OCI-LY7 (cell line): ENCODE measurements at regions not wholly inside any gene's neighbourhood (a gene's known extent, or its start where the extent isn't known, plus 50 kb on each side); places are given as distances from the start of the nearest gene placed in this dataset.

Experiments
- EZH2phosphoT487 ChIP-seq: fragments of 200-600 bp; sonication (generic); IDR thresholded peaks from 2 replicates; pipeline ENCODE4 v1.6.1; 2018; ENCODE audit warnings: low read depth, borderline replicate concordance, mild to moderate bottlenecking, mixed run types, antibody characterized with exemption, low read length, moderate library complexity, mixed read lengths
- TF ChIP-seq, protein P1 (sequence below): fragments of 200-600 bp; sonication (generic); conservative IDR thresholded peaks from 2 replicates; pipeline ENCODE4 v1.5.1; 2014; ENCODE audit warnings: mild to moderate bottlenecking, antibody characterized with exemption, low read length, moderate library complexity, mixed read lengths

DNA sequence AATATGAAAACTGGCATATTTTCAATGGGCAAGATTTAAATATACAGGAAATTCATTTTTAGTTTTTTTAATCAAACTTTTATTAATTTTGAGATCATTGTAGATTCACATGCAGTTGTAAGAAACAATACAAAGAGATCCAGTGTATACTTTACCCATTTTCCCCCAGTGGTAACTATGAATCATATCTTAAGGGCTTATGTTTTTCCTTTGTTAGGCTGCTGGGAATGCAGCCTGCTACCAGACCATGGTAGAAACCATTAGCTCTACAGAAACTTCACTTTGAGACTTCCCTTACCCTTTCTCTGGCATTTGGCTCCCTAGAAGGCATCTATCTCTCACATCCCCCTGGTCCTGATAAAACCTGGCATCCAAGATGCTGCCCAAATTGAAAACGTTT is 147.6 kb upstream of the EOLA2 start:
- TF ChIP-seq, protein P1, sequence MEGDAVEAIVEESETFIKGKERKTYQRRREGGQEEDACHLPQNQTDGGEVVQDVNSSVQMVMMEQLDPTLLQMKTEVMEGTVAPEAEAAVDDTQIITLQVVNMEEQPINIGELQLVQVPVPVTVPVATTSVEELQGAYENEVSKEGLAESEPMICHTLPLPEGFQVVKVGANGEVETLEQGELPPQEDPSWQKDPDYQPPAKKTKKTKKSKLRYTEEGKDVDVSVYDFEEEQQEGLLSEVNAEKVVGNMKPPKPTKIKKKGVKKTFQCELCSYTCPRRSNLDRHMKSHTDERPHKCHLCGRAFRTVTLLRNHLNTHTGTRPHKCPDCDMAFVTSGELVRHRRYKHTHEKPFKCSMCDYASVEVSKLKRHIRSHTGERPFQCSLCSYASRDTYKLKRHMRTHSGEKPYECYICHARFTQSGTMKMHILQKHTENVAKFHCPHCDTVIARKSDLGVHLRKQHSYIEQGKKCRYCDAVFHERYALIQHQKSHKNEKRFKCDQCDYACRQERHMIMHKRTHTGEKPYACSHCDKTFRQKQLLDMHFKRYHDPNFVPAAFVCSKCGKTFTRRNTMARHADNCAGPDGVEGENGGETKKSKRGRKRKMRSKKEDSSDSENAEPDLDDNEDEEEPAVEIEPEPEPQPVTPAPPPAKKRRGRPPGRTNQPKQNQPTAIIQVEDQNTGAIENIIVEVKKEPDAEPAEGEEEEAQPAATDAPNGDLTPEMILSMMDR: no peak
- no peak for TF ChIP-seq EZH2phosphoT487
